Astrocyte of the cerebellum (primary cell): ENCODE measurements at regions not wholly inside any gene's neighbourhood (a gene's known extent, or its start where the extent isn't known, plus 50 kb on each side); places are given as distances from the start of the nearest gene placed in this dataset.

Experiments
- DNase-seq: peaks from one replicate; pipeline ENCODE4 v3.0.0-alpha.2; 2011; ENCODE audit warnings: low read depth
- H3K4me3 ChIP-seq: 2 replicates; pipeline ENCODE4 v1.5.1; 2011; ENCODE audit warnings: mild to moderate bottlenecking, low read depth, low read length, moderate library complexity
- in situ Hi-C: cut with HindIII; loops from 2 replicates; pipeline ENCODE4 v1.10.0; 2017; ENCODE audit warnings: low sequenced_read_pairs
- TF ChIP-seq, protein P1 (sequence below): IDR thresholded peaks from 2 replicates; pipeline ENCODE4 v1.5.1; 2012; ENCODE audit warnings: low read length, low read depth, moderate library complexity, mild to moderate bottlenecking; ENCODE audit errors: missing control alignments

DNA sequence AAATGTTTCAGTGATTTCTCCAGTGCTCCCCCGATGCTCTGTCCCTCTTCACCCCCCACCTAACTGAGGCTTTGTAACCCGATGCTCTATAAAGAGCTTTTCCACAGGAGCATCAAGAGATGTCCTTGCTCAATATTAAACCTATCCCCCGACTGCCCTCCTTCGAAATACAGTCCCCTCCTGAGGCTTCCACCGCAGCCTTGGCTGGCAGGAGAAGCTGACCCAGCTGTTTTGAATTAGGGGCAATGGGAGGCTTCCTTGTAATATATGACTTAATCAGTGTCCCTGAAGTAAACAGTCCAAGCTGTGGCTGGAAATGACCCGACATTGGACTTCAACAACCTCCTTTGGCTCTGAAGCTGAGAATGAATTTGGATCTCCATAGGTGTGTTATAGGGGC is 62.4 kb downstream of the TMEM30B start:
- no peak overlapping the region for H3K4me3 ChIP-seq
- no peak for DNase-seq
- TF ChIP-seq, protein P1, sequence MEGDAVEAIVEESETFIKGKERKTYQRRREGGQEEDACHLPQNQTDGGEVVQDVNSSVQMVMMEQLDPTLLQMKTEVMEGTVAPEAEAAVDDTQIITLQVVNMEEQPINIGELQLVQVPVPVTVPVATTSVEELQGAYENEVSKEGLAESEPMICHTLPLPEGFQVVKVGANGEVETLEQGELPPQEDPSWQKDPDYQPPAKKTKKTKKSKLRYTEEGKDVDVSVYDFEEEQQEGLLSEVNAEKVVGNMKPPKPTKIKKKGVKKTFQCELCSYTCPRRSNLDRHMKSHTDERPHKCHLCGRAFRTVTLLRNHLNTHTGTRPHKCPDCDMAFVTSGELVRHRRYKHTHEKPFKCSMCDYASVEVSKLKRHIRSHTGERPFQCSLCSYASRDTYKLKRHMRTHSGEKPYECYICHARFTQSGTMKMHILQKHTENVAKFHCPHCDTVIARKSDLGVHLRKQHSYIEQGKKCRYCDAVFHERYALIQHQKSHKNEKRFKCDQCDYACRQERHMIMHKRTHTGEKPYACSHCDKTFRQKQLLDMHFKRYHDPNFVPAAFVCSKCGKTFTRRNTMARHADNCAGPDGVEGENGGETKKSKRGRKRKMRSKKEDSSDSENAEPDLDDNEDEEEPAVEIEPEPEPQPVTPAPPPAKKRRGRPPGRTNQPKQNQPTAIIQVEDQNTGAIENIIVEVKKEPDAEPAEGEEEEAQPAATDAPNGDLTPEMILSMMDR, result no peak
- in situ Hi-C loops, result no loop called here

DNA sequence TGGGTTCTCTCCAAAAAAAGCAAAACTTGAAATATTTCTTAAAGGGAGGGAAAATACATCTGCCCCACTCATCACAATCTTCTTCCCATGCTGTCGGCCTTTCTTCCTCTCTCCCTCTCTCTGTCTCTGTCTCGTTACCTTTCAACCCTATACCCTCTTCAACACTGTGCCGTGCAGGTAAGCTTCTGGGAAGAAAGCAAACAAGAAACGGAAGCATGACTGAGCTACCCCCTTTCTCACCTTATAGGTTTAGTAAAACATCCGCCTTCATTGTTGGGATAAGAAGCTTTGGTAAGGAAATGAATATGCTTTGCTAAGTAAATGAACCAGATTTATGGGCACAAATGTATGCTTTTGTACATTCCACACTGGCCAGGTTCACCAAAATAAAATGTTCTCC is 63.0 kb downstream of the TMEM30B start:
- TF ChIP-seq, protein P1, result no peak
- DNase-seq, result no peak
- no peak overlapping the region for H3K4me3 ChIP-seq
- in situ Hi-C loops, result no loop called here

DNA sequence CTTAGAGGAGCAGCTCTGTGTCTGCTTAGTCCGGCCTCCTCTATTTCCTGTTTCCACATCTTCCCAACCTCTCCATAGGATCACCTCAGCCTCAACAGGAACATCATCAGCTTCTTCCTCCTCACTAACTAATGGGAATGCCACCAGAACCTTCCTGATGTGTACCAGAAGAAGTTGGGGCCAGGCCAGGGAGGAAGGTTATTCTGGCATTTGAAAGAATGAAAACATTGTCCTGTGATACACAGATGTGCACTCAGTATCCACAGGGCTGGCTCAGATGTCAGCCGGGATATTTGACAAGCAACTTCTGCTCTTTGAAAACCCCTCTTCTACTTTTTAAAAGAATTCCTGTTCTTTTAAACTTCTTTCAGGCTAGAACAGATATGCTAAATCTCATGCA is 63.6 kb downstream of the TMEM30B start:
- TF ChIP-seq, protein P1, result no peak
- no peak for DNase-seq
- in situ Hi-C loops, result no loop called here
- H3K4me3 ChIP-seq, result no peak overlapping the region

DNA sequence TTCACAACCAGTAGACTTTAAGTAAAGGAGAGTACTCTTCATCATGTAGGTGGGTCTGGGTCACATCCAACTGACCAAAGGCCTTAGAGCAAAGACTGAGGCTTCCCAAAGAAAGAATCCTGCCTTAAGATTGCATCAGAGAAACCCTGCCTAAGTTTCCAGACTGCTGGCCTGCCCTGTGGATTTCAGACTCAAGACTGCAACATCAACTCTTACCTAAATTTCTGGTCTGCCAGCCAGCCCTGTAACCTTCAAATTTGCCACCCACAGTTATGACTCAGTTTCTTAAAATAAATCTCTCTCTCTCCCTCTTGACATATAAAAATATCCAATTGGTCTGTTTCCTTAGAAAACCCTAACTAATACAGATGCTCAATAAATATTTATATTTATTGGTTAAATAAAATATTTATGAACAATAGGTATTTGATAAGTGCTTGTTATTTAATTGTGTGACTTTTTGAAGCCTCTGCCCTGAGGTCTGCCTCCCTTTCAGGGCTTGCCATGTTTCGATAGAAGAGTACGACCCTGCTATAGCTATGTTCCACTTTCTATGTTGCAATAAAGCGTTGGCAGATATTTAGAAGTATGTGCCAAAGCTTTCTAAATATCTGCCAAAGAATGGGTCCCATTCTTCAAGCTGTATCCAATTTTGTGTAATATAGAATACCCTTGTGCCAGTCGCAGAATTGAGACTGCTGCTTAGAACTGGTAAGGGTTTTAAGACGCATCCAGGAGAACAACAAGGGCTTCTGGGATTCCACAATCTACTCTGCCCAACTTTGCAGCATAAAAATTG is 65.7 kb downstream of the TMEM30B start:
- in situ Hi-C loops, result no loop called here
- no peak for DNase-seq
- no peak overlapping the region for H3K4me3 ChIP-seq
- TF ChIP-seq, protein P1, result no peak

DNA sequence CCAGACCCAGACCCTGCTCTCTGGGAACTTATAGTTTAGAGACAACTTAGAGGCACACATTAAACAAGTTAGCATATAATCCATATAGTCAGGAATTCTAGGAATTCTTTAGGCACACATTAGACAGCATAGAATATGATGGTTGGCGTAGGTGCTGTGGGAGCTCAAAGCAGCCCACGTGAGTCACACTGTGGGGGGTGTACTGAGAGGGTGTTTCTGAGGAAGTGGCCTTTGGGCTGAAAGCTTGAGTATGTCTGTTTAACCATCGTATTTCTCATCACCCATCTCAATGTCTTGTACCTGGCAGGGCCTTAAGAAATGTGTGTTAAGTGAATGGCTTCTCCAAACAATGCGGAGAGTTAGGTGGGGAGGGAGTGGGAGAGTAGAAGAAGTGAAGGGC is 67.2 kb downstream of the TMEM30B start:
- in situ Hi-C loops, result no loop called here
- no peak for DNase-seq
- TF ChIP-seq, protein P1, result no peak
- no peak overlapping the region for H3K4me3 ChIP-seq

DNA sequence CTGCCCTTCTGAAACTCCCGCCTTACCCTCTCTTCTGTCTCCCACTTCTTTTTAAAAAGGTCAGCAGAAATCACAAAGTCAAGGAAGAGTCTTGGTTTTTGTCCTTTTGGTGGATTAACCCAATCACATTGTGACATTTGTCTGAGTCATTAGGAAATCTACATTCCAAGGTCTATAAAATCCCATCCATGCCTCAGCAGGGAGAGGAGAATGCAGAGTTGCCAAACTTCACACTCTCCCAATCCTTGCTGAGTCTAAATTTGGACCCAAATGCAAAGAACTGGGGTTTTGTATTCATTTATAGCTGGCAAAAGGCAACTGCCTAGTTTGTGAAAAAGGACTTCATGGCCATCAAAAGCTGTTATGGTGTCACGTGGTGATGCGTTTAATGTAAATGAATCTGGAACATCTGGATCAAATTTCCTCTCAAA is 67.9 kb downstream of the TMEM30B start:
- TF ChIP-seq, protein P1, result no peak
- in situ Hi-C loops, result no loop called here
- no peak overlapping the region for H3K4me3 ChIP-seq
- no peak for DNase-seq
